Brain microvascular endothelial cell (primary cell): ENCODE measurements at regions not wholly inside any gene's neighbourhood (a gene's known extent, or its start where the extent isn't known, plus 50 kb on each side); places are given as distances from the start of the nearest gene placed in this dataset.

ENCODE experiments used
- DNase-seq: peaks from one replicate; pipeline ENCODE4 v3.0.0-alpha.2; 2020
- H3K27ac ChIP-seq: fragments of 250-450 bp; sonication (Bioruptor Pico); 2 replicates; pipeline ENCODE4 v1.5.1; 2020; ENCODE audit warnings: mild to moderate bottlenecking, moderate library complexity
- H3K27me3 ChIP-seq: fragments of 250-450 bp; sonication (Bioruptor Pico); replicated peaks from 2 replicates; pipeline ENCODE4 v1.5.1; 2020; ENCODE audit warnings: mild to moderate bottlenecking
- H3K36me3 ChIP-seq: fragments of 250-450 bp; sonication (Bioruptor Pico); replicated peaks from 2 replicates; pipeline ENCODE4 v1.5.1; 2020; ENCODE audit warnings: mild to moderate bottlenecking
- H3K4me3 ChIP-seq: 2 replicates; pipeline ENCODE4 v1.5.1; 2011; ENCODE audit warnings: low read depth, mild to moderate bottlenecking, control low read depth, low read length, moderate library complexity
- CTCF ChIP-seq: IDR thresholded peaks from 2 replicates; pipeline ENCODE4 v1.5.1; 2011; ENCODE audit warnings: low read depth, mild to moderate bottlenecking, moderate library complexity, low read length, control low read depth, inconsistent platforms; ENCODE audit errors: missing control alignments
- in situ Hi-C: cut with HindIII; loops from 2 replicates; pipeline ENCODE4 v1.10.0; 2017; ENCODE audit warnings: low sequenced_read_pairs, low pct_ligation_motif_present

GRCh38 chr13:100872761-100873160 is 198.2 kb upstream of the TMTC4 start:
- no peak for DNase-seq
- in situ Hi-C loops = no loop called here
- no peaks in the 10 kb centered on the region for H3K36me3 ChIP-seq

DNA sequence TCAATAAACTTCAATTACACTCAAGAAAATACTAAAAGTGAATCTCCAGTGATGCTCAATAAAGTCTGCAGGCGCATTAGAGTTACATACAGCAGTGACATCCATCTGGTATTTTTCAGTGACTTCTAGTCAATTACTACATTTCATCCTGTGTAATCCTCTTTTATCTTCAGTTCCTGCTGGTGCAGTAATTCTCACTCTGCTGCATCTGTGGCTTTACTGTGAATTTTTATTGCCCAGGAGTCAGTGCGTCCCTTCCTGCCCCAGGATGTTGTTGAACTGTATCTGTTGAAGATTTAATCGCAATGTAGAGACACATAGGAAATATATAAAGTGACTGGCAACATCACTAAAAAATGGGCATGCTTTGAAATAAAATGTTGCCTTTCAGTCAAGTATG is 196.3 kb upstream of the TMTC4 start:
- H3K36me3 ChIP-seq = no peaks in the 10 kb centered on the region
- H3K27me3 ChIP-seq = no peaks in the 10 kb centered on the region
- in situ Hi-C loops = no loop called here
- no peak overlapping the region for H3K4me3 ChIP-seq
- no peak for DNase-seq
- no peak for TF ChIP-seq CTCF
- no peak overlapping the region for H3K27ac ChIP-seq

More at GRCh38 chr13:100872761-100873160, 198.2 kb upstream of the TMTC4 start:
- H3K4me3 ChIP-seq = no peak overlapping the region
- H3K27me3 ChIP-seq = no peaks in the 10 kb centered on the region
- H3K27ac ChIP-seq = no peak overlapping the region
- no peak for TF ChIP-seq CTCF

DNA sequence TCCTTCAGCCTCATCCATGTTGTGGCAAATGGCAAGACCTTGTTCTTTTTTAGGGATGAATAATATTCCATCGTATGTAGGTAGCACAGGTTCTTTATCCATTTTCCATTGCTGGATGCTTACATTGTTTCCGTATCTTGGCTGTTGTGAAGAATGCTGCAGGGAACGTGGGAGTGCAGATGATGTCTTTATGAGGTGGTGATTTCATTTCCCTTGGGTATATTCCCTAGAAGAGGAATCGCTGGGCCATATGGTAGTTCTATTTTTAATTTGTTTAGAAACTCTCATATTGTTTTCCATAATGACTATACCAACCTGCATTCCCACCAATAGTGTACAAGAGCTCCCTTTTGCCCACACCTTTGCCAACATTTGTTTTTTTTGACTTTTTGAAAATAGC is 186.3 kb upstream of the TMTC4 start:
- DNase-seq = no peak
- Histone ChIP-seq H3K27ac (no peak overlapping the region), H3K4me3 (no peak overlapping the region), H3K27me3 (no peaks in the 10 kb centered on the region), H3K36me3 (no peaks in the 10 kb centered on the region)
- TF ChIP-seq CTCF = no peak
- in situ Hi-C loops = no loop called here

DNA sequence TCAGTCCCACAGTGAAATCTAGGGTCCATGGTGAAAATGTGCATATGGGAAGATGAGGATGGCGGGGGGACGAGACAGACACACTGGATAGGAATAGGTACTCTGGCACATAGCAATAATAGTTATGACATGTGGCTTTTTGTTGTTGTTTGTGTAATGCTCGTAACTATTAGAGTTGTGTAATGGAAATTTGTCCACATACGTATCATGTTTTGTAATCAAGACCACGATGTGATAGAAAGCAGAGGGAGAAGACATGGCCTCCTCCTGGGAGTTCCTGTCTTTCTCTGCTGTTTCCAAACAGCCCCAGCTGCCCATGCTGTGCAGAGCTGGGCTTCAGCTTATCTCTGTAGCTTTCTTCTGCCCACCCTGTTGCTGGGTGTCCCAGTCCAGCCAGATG is 185.3 kb upstream of the TMTC4 start:
- Histone ChIP-seq H3K27me3 (no peaks in the 10 kb centered on the region), H3K4me3 (no peak overlapping the region), H3K36me3 (no peaks in the 10 kb centered on the region), H3K27ac (no peak overlapping the region)
- in situ Hi-C loops = no loop called here
- no peak for DNase-seq
- TF ChIP-seq CTCF = no peak

GRCh38 chr13:100855151-100855550 is 180.6 kb upstream of the TMTC4 start:
- no peaks in the 10 kb centered on the region for H3K36me3 ChIP-seq
- no peaks in the 10 kb centered on the region for H3K27me3 ChIP-seq
- TF ChIP-seq CTCF = no peak
- no peak overlapping the region for H3K4me3 ChIP-seq
- no peak overlapping the region for H3K27ac ChIP-seq
- in situ Hi-C loops = no loop called here
- no peak for DNase-seq

DNA sequence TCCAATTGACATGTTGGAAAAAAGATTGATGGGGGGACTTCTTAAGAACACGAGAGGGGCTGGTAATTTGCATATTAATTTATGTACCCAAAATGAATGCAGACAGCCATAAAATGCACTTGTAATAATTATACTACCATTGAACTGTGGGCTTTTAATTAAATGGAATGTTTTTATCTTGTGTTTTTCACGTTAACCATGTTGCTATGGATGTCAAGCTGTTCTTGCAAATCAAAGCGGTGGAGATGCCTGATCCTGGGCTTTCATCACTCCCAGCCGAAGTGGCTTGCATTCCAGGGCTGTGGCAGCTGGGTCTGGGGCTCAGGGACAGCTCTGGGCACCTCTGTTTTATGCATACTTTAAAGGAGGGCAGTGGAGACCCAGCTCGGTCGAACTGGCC is 179.4 kb upstream of the TMTC4 start:
- no peak for TF ChIP-seq CTCF
- in situ Hi-C loops = no loop called here
- DNase-seq = no peak
- Histone ChIP-seq H3K27ac (no peak overlapping the region), H3K4me3 (no peak overlapping the region), H3K27me3 (no peaks in the 10 kb centered on the region), H3K36me3 (no peaks in the 10 kb centered on the region)
